Fibroblast of skin of right biceps (primary cell): ENCODE measurements at regions not wholly inside any gene's neighbourhood (a gene's known extent, or its start where the extent isn't known, plus 50 kb on each side); places are given as distances from the start of the nearest gene placed in this dataset.

Experiments used
- DNase-seq: peaks from one replicate; pipeline ENCODE4 v3.0.0-alpha.2; 2013

DNA sequence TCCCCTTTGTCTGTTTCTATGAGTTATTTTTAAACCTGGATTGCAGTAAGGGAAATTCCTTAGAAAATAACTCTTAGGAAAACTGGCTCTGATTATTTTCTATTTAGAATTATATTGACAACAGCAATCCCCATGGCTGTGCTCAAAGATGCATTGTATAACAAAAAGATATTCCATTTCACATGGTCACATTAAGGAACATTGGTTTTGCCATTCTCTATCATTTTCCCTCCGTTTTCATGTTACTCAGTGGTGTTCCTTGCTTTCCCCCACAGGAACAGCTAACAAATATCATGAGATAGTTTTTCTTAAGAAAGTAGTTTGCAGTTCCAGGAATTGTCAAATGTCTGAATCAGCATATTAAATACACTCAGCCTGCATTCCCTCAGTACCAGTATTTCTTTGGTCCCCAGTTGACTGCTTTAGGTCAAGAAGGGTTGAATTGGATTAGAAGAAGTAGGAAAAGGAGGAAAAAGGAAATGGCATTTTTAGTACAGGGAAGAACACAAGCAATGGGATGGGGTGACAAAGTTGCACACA lies 436.7 kb downstream of the TNS3 start:
- DNase-seq = no peak

GRCh38 chr7:47143339-47143738 lies 438.6 kb downstream of the TNS3 start:
- peak; percentile 91 for DNase-seq

GRCh38 chr7:47142867-47143175 lies 439.1 kb downstream of the TNS3 start:
- DNase-seq = no peak

DNA sequence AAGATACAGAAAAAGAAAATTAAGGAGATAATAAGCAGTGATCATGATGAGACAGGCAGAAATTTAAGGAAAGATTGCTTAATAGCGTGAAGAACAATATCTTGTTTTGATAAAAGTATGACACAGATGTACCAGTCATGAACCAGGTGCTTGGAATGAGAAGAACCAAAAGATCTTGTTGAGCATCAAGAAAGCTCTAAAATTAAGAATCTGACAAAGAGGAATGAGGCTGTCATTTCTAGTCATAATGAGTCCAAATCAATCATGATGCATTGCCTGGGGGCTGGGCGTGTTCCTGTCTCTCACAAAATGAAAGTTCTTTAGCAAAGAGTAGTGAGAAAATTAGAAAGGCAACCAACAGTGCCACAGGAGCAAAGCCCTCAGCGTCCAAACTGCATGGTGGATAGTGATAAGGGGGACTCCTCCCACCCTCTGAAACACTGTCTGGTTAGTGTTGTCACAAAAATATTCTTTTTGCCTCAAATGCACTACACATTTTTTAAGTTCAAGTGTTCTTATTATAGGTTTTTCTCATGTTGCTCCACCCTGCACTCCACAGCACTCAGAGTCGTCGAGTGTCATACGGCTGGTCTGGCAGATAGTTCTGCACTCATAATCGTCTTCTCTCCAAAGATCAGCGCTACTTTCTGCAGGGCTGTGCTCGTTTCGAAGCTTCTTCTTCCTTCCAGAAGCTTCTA lies 439.6 kb downstream of the TNS3 start:
- DNase-seq = no peak

DNA sequence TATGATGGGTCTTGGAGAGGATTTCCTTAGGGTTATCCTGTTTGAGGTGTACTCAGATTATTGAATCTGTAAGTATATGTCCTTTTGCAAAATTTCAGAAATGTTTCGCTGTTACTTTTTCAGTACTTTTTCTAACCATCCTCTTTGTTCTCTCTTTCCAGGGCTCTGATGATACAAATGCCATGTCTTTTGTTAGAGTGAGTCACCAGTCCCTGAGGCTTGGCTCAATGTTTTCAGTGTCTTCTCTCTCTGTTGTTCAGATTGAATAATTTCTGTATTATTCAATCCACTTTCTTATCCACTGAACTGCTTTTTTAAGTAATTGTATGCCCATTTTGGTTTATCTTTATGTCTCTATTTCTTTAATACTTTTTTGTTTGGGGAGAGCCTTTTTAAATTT lies 449.4 kb downstream of the TNS3 start:
- DNase-seq = peak; percentile 33

DNA sequence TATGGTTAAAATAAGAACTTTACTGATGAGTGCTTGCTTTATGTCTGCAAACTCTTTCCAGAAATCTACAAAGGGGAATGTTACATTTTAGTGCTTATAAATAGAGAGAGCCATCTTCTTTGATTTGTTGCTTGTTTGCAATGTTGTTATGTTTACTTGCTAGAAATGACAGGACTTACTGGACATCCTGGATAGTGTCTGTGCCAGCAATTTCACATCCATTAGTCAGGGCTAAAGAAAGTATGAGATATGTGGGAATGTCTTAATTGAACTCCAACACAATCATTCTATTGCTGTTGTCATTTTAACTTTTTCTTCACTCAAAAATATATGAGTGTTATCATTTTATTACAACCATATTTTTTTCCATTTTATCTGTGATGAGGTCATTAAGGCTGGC lies 453.2 kb downstream of the TNS3 start:
- DNase-seq = no peak

GRCh38 chr7:47125529-47125928 lies 456.4 kb downstream of the TNS3 start:
- DNase-seq = no peak

GRCh38 chr7:47119261-47119865 lies 462.5 kb downstream of the TNS3 start:
- no peak for DNase-seq

- peak; percentile 25 for DNase-seq
Measured at GRCh38 chr7:47104206-47104549, 477.7 kb downstream of the TNS3 start.

DNA sequence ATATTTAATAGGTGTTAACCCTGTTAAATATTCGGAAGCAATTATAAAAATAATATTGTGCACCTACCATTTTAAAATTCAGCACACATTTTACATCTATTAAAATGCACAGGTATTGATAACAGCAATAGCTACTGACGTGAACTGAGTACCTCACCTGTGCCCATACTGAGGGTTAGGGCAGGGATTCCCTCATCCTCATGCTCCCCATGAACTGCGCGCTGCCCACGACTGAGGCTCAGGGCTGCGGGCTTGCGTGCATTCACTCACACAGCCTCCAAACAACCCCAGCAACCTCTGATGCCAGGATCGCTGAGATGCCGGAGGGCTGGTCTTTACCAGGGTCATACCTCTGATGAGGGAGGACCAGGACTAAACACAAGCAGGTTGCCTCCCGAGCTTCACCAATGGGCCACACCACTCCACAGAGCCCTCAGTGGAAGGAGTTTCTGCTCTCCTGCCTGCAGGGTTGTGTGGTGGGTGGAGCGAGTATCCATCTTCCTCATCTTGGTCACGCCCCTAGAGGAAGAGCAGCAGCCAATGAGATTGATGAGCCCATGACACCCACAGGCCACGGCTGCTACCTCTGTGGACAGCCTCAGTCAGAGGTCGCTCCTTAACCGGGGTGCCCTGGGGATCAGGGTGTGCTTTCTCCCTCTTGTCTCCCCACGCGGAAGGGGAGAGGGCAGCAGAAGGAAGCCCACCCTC lies 478.3 kb downstream of the TNS3 start:
- no peak for DNase-seq

DNA sequence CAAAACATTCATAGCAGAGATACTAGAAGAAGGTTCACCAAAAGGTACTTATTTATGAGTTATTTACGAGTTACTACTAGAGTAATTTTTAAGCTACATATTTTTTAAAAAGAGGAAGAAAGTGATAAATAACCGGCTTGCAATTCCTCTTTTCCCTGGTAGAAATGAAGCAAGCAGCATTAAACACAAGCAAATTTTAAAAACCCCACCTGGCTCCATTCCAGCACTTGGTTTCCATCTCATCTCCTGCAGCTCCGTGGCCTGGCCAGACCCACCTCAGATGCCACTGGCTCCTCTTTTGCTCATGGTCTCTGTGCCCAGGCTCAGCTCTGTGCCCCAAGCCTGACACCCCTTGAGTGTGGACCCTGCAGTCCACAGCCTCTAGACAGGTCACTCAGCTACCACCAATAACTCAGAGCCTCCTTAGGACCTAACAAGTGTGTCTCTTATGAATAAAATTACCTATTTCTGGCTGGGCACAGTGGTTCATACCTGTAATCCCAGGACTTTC lies 479.5 kb downstream of the TNS3 start:
- DNase-seq = no peak

GRCh38 chr7:47100817-47101435 lies 481.0 kb downstream of the TNS3 start:
- peak; percentile 72 for DNase-seq

- no peak for DNase-seq
Measured at GRCh38 chr7:47100148-47100816, 481.6 kb downstream of the TNS3 start.

GRCh38 chr7:47097431-47097830 lies 484.5 kb downstream of the TNS3 start:
- DNase-seq = no peak

DNA sequence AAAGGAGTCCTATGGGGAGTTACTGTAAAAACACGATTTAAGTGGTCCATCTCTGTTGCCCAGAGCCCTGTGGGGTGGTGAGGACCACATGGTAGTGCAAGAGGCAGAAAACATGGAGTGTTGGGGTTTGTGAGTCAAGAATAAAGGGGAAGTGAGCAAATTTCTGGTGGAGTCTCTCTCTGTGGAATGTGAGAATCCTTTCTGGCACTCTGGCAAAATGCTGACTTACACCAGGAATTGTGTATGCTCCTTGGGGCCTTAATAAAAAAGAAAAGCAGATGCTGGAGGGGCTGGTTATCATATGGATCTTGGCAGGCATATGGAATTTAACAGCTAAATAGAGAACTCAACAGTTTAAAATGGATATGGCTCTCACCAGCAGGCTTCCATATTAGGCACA lies 486.0 kb downstream of the TNS3 start:
- DNase-seq = peak; percentile 96

- DNase-seq = no peak
Measured at GRCh38 chr7:47094462-47094861, 487.4 kb downstream of the TNS3 start.

DNA sequence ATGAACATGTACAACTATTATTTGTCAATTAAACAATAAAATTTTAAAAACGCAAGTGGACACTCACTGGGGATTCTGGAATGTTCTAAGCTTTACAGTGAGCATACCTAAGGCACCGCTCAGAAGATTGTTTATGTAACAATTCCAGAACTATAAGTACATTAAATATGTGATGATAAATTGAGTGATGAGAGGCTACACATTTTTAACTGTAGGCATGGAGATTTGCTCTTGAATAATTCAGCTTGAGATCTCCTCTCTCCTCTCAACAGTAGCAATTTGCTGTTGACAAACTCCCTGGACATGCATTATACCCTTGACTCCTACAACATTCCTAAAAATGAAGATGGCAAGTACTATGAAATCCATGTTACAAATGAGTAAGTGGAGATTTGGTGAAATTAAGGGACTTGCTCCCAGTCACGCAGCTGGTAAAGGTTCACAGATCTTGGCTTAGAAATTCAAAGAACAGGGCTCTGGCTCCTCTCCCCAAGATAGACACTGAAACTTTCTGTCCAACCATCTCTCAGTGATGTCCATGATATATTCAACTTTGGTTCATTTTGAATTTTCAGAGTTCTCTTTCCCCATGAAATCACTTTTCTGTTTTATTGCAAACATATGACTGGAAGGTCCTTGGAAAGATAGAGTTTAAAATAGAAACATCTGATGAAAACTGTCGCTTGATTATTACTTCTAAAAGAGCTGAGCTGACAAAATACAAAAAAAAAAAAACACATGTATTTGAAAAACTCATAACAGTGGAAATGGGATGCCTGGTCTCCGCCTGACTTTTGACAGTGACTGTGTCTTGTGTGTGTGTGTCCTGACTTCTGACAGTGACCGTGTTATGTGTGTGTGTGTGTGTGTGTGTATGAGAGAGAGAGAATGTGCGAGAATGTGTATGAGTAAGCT lies 488.3 kb downstream of the TNS3 start:
- peak; percentile 93 for DNase-seq

- DNase-seq = peak; percentile 73
Measured at GRCh38 chr7:47092336-47092735, 489.6 kb downstream of the TNS3 start.

- DNase-seq = peak; percentile 89
Measured at GRCh38 chr7:47091141-47091540, 490.8 kb downstream of the TNS3 start.

DNA sequence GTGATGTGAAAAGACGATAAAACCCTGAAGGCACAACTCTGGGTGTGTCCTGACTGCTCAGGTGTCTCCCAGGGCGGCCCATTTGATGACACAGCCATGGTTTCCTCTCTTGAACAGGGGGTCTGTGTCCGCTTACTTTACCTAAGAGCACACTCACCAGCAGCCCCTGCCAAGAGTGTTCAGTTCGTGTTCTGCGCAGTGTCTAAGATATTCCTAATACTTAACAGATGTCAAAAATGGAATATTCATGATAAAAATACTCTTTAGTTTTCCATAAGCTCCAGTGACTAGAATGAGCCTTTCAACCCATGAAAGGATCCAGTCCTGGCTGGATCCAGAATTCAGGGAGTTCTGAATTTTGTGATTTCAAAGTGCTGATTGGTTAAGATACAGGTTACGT lies 492.4 kb downstream of the TNS3 start:
- DNase-seq = no peak

GRCh38 chr7:47089068-47089417 lies 492.9 kb downstream of the TNS3 start:
- DNase-seq = no peak
